OCI-M2 (cell line): ENCODE measurements at regions not wholly inside any gene's neighbourhood (a gene's known extent, or its start where the extent isn't known, plus 50 kb on each side); places are given as distances from the start of the nearest gene placed in this dataset.

Source experiments
- DNase-seq: peaks from one replicate; lab custom pipeline; 2025; ENCODE audit not compliant: unreplicated experiment; lab: John Stamatoyannopoulos, UW

GRCh38 chr4:82036181-82036580 lies 337.6 kb downstream of the HNRNPD start:
- DNase-seq, result no peak

- DNase-seq, result no peak
These were observed 338.9 kb downstream of the HNRNPD start for GRCh38 chr4:82034878-82035277.

GRCh38 chr4:82033862-82034261 lies 339.9 kb downstream of the HNRNPD start:
- DNase-seq, result no peak

GRCh38 chr4:82031376-82031927 lies 342.3 kb downstream of the HNRNPD start:
- no peak for DNase-seq

- DNase-seq, result no peak
These were observed 356.1 kb downstream of the HNRNPD start for GRCh38 chr4:82017680-82018079.

- no peak for DNase-seq
These were observed 368.6 kb downstream of the HNRNPD start for GRCh38 chr4:82005158-82005557.

- no peak for DNase-seq
These were observed 376.5 kb downstream of the HNRNPD start for GRCh38 chr4:81997313-81997712.

GRCh38 chr4:81990898-81991297 lies 382.9 kb downstream of the HNRNPD start:
- DNase-seq, result no peak

GRCh38 chr4:81990211-81990610 lies 383.6 kb downstream of the HNRNPD start:
- DNase-seq, result no peak

- no peak for DNase-seq
These were observed 384.6 kb downstream of the HNRNPD start for GRCh38 chr4:81989202-81989601.

- no peak for DNase-seq
These were observed 385.6 kb downstream of the HNRNPD start for GRCh38 chr4:81988178-81988577.

- no peak for DNase-seq
These were observed 389.0 kb downstream of the HNRNPD start for GRCh38 chr4:81984746-81985145.

- DNase-seq, result no peak
These were observed 390.8 kb downstream of the HNRNPD start for GRCh38 chr4:81982846-81983540.

- DNase-seq, result no peak
These were observed 392.6 kb downstream of the HNRNPD start for GRCh38 chr4:81981218-81981617.

- no peak for DNase-seq
These were observed 399.3 kb downstream of the HNRNPD start for GRCh38 chr4:81974523-81974922.

GRCh38 chr4:81971637-81972381 lies 402.0 kb downstream of the HNRNPD start:
- DNase-seq, result no peak

- DNase-seq, result no peak
These were observed 402.7 kb downstream of the HNRNPD start for GRCh38 chr4:81971061-81971460.

- DNase-seq, result no peak
These were observed 403.3 kb downstream of the HNRNPD start for GRCh38 chr4:81970454-81970853.

- no peak for DNase-seq
These were observed 407.1 kb downstream of the HNRNPD start for GRCh38 chr4:81966676-81967075.

GRCh38 chr4:81965911-81966310 lies 407.9 kb downstream of the HNRNPD start:
- DNase-seq, result no peak

- no peak for DNase-seq
These were observed 408.3 kb downstream of the HNRNPD start for GRCh38 chr4:81965454-81965853.

GRCh38 chr4:81963763-81964020 lies 410.1 kb downstream of the HNRNPD start:
- DNase-seq, result no peak
